ENCODE measurements at regions not wholly inside any gene's neighbourhood (a gene's known extent, or its start where the extent isn't known, plus 50 kb on each side); places are given as distances from the start of the nearest gene placed in this dataset.
A peak's percentile ranks its signal among the peaks of the same experiment; 100 is the strongest.

DNA sequence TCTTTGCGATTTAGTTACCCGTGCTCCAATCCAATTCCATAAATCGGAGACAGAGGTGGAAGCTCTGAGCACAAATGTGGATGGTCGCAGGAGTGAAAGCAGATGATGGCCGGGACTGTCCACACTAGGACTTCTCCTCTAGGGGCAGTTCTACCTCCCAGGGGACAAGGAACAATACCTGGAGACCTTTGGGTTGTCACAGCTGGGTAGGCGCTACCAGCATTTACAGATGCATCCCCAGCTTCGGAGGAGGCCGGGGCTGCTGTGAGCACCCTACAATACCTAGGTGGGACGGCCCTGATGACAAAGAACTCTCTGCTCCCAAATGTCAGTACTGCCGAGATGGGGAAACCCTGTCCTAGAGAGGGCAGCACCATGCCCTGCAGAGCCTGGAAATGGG, 195.9 kb upstream of the CDH4 start:
- Mint-ChIP-seq H3K4me1 (ENCODE audit: low read depth) (no peaks in the 10 kb centered on the region), H3K4me3 (no peak overlapping the region), H3K9me3 (no peaks in the 10 kb centered on the region), H3K27me3 (no peaks in the 10 kb centered on the region), H3K36me3 (ENCODE audit: low read depth) (no peaks in the 10 kb centered on the region), H3K27ac (no peak overlapping the region)
- H3K4me1 ChIP-seq (ENCODE audit: insufficient read depth, low read length): no peaks in the 10 kb centered on the region
- DNase-seq (peak in 1 of 14 experiments; percentile 2), ATAC-seq (ENCODE audit: poor library complexity) (no peak)
- H3K9me3 ChIP-seq (ENCODE audit: control insufficient read depth in 1 of 2, insufficient read depth in 1 of 2, low read length in 2 of 2): peaks cover 0 to 23% of the 10 kb centered on the region in 2 experiments
- no peak overlapping the region for H3K4me3 ChIP-seq (ENCODE audit: low read length)
- TF ChIP-seq, protein P1, sequence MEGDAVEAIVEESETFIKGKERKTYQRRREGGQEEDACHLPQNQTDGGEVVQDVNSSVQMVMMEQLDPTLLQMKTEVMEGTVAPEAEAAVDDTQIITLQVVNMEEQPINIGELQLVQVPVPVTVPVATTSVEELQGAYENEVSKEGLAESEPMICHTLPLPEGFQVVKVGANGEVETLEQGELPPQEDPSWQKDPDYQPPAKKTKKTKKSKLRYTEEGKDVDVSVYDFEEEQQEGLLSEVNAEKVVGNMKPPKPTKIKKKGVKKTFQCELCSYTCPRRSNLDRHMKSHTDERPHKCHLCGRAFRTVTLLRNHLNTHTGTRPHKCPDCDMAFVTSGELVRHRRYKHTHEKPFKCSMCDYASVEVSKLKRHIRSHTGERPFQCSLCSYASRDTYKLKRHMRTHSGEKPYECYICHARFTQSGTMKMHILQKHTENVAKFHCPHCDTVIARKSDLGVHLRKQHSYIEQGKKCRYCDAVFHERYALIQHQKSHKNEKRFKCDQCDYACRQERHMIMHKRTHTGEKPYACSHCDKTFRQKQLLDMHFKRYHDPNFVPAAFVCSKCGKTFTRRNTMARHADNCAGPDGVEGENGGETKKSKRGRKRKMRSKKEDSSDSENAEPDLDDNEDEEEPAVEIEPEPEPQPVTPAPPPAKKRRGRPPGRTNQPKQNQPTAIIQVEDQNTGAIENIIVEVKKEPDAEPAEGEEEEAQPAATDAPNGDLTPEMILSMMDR (IDR thresholded peaks at IDR 0.05): no peak
- no peaks in the 10 kb centered on the region for H3K27me3 ChIP-seq (ENCODE audit: control insufficient read depth in 1 of 2, insufficient read depth in 2 of 2, low read length in 2 of 2)
- ChIA-PET CTCF (no interaction called here), POLR2A (no interaction called here)
- intact Hi-C loops (cut with DNase I, micrococcal nuclease): no loop called here
- H3K27ac ChIP-seq (ENCODE audit: low read depth in 1 of 2, low read length in 2 of 2): no peak overlapping the region
- H3K36me3 ChIP-seq (ENCODE audit: insufficient read depth, low read length): no peaks in the 10 kb centered on the region

DNA sequence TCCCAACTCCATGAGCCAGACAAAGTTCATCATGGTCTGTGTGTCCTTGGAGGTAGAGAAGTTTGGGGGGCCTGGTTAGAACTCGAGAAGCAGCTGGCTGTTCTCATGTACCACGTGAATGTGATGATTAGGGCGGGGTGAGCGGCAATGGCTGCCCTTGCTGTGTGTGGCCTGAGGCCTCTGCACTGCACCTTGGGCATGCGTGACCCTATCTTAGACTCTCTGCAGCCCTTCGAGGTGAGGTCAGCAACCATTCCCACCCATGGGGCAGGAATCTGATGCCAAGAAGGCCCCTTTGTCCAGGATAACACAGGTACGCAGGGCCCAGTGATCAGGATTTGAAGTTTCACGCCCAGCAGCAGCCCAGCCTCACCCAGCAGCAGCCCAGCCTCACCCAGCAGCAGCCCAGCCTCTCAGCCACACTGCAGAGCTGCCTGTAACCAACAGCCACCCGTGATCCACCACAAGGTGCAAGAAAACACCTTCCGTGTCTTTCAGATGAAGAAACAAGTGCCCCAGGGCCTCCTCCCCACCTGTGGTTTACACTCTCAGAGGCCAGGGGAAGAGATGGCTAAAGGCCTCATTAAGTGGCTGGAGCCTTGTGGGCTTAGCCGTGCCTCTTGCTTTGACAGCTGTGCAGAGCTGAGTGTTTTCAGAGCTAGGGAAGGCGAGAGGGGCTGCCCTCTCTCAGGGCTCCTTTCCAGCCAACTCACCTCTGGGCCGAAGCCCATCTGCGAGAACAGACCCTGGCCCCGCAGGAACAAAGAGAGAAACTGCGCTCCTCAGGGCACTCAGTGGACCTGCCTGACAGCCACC, 195.2 kb upstream of the CDH4 start:
- Histone ChIP-seq H3K4me1 (ENCODE audit: insufficient read depth, low read length) (no peaks in the 10 kb centered on the region), H3K27me3 (ENCODE audit: control insufficient read depth in 1 of 2, insufficient read depth in 2 of 2, low read length in 2 of 2) (no peaks in the 10 kb centered on the region), H3K4me3 (ENCODE audit: low read length) (no peak overlapping the region), H3K36me3 (ENCODE audit: insufficient read depth, low read length) (no peaks in the 10 kb centered on the region), H3K9me3 (ENCODE audit: control insufficient read depth in 1 of 2, insufficient read depth in 1 of 2, low read length in 2 of 2) (peaks cover 0 to 23% of the 10 kb centered on the region in 2 experiments), H3K27ac (ENCODE audit: low read depth in 1 of 2, low read length in 2 of 2) (no peak overlapping the region)
- Mint-ChIP-seq H3K9me3 (no peaks in the 10 kb centered on the region), H3K4me3 (no peak overlapping the region), H3K27me3 (no peaks in the 10 kb centered on the region), H3K36me3 (ENCODE audit: low read depth) (no peaks in the 10 kb centered on the region), H3K27ac (no peak overlapping the region), H3K4me1 (ENCODE audit: low read depth) (no peaks in the 10 kb centered on the region)
- ChIA-PET POLR2A (no interaction called here), CTCF (no interaction called here)
- intact Hi-C loops (cut with DNase I, micrococcal nuclease): no loop called here
- TF ChIP-seq, protein P1 (IDR thresholded peaks at IDR 0.05): no peak
- DNase-seq (no peak), ATAC-seq (ENCODE audit: poor library complexity) (no peak)

DNA sequence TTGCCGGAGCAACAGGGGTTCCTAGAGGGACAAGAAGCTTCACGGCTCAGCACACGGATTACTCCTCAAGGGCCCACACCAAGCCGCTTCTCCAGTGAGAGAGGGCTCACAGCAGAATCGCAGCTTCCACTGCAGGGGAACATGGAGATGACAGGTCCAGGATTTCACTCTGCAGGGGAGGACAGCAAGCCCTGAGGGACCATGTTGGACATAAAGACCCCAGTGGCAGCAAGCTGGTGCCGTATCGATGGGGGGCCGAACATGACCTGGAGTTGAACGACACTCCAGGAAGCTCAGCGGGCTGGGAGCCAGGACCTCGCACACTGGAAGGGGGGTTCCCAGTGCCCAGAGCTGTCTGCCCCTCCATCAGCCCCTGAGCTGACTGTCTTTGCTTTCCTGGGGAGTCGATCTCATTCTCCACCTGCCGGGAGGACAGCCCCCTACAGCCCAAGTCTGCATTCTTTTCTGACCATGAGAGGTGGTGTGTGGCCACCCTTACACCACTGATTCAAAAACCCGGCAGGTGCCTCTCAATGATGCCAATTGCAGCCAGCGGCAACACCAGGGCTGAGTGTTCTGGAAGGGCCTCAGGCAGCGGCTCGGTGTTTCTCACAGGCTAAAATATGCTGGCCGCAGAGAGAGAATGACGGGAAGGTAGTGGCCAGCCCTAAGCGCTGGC, 194.5 kb upstream of the CDH4 start:
- ATAC-seq (ENCODE audit: poor library complexity): no peak
- H3K4me1 Mint-ChIP-seq (ENCODE audit: low read depth): no peaks in the 10 kb centered on the region
- H3K27me3 Mint-ChIP-seq: no peaks in the 10 kb centered on the region
- intact Hi-C loops (cut with DNase I, micrococcal nuclease): no loop called here
- Histone ChIP-seq H3K27ac (ENCODE audit: low read depth in 1 of 2, low read length in 2 of 2) (no peak overlapping the region), H3K27me3 (ENCODE audit: control insufficient read depth in 1 of 2, insufficient read depth in 2 of 2, low read length in 2 of 2) (no peaks in the 10 kb centered on the region), H3K4me3 (ENCODE audit: low read length) (no peak overlapping the region), H3K4me1 (ENCODE audit: insufficient read depth, low read length) (no peaks in the 10 kb centered on the region), H3K36me3 (ENCODE audit: insufficient read depth, low read length) (no peaks in the 10 kb centered on the region), H3K9me3 (ENCODE audit: control insufficient read depth in 1 of 2, insufficient read depth in 1 of 2, low read length in 2 of 2) (peaks cover 0 to 23% of the 10 kb centered on the region in 2 experiments)
- TF ChIP-seq, protein P1 (IDR thresholded peaks at IDR 0.05): no peak
- DNase-seq: no peak
- H3K9me3 Mint-ChIP-seq: no peaks in the 10 kb centered on the region
- ChIA-PET POLR2A (no interaction called here), CTCF (no interaction called here)
- H3K36me3 Mint-ChIP-seq (ENCODE audit: low read depth): no peaks in the 10 kb centered on the region
- no peak overlapping the region for H3K4me3 Mint-ChIP-seq
- H3K27ac Mint-ChIP-seq: no peak overlapping the region

Measured in CD4-positive, alpha-beta T cell (primary cell).